HCT116 (cell line): ENCODE measurements at regions not wholly inside any gene's neighbourhood (a gene's known extent, or its start where the extent isn't known, plus 50 kb on each side); places are given as distances from the start of the nearest gene placed in this dataset.

ENCODE experiments used
- ATAC-seq: fragments of 200-7000 bp; cut with Tn5 transposase; 2 replicates; pipeline ENCODE4 v1.9.1; 2020; ENCODE audit warnings: mild to moderate bottlenecking, moderate library complexity
- BruUV-seq: library from RNA; stranded (reverse); fragments of 400-500 nt; replicated peaks from 2 replicates; lab custom pipeline; 2021; lab: Mats Ljungman, UMichigan
- CTCF ChIA-PET: fragments of 300-600 bp; sonication (Branson Sonifier 250); formaldehyde crosslinking; loops from one replicate; lab custom pipeline; 2021; ENCODE audit warnings: antibody characterized with exemption; lab: Charles Lee
- POLR2A ChIA-PET: fragments of 300-600, 350-600 bp; sonication (Branson Sonifier 250); formaldehyde crosslinking; loops from one replicate; lab custom pipeline; 2021; ENCODE audit warnings: antibody characterized with exemption; lab: Charles Lee
- RAD21 ChIA-PET, 2 experiments: fragments of 300-600 bp; sonication (Branson Sonifier 250); formaldehyde crosslinking; loops; one replicate each; lab custom pipeline; 2023; ENCODE audit warnings: low total read pairs in 2 of 2; ENCODE audit not compliant: uncharacterized antibody in 2 of 2, unreplicated experiment in 2 of 2, low non-redundant PET in 1 of 2; lab: Charles Lee
- DNase-seq: peaks from one replicate; pipeline ENCODE4 v3.0.0-alpha.2; 2010; ENCODE audit warnings: low read depth, low spot score
- H2AFZ ChIP-seq: fragments of 200-600 bp; shearing (Covaris generic), sonication (generic); 2 replicates; pipeline ENCODE4 v1.6.1; 2017; ENCODE audit warnings: low read depth, mixed run types, mixed read lengths, antibody characterized with exemption, low read length; ENCODE audit not compliant: poor library complexity, severe bottlenecking
- H3K27ac ChIP-seq: 2 replicates; pipeline ENCODE4 v1.5.1; 2012; ENCODE audit warnings: low read depth, low read length
- H3K27me3 ChIP-seq: fragments of 200-600 bp; sonication (generic); 2 replicates; pipeline ENCODE4 v1.6.1; 2016; ENCODE audit warnings: mixed run types, low read length, mixed read lengths; ENCODE audit not compliant: insufficient read depth
- H3K36me3 ChIP-seq, 2 experiments: fragments of 200-500 bp in 1 of 2; fragments of 200-600 bp in 1 of 2; sonication (Bioruptor generic) in 1 of 2; sonication (generic) in 1 of 2; 2 replicates each; pipeline versions ENCODE4 v1.5.1 to v1.6.1; 2014 to 2016; ENCODE audit warnings: low read length in 2 of 2, inconsistent platforms in 1 of 2, mixed read lengths in 1 of 2, mixed run types in 1 of 2; ENCODE audit not compliant: insufficient read depth in 2 of 2, control insufficient read depth in 1 of 2
- H3K4me1 ChIP-seq, 2 experiments: fragments of 200-600 bp in 1 of 2; sonication (generic) in 1 of 2; 2 replicates each; pipeline versions ENCODE4 v1.5.1 to v1.6.1; 2012 to 2017; ENCODE audit warnings: low read length in 2 of 2, inconsistent platforms in 1 of 2, mild to moderate bottlenecking in 1 of 2, mixed read lengths in 1 of 2, mixed run types in 1 of 2, moderate library complexity in 1 of 2; ENCODE audit not compliant: insufficient read depth in 2 of 2, control insufficient read depth in 1 of 2
- H3K4me2 ChIP-seq: fragments of 200-600 bp; sonication (generic); 2 replicates; pipeline ENCODE4 v1.6.1; 2017; ENCODE audit warnings: mixed run types, low read length, mixed read lengths
- H3K4me3 ChIP-seq, 2 experiments: fragments of 200-600 bp in 1 of 2; sonication (generic) in 1 of 2; replicated peaks in 1 of 2; 2 replicates each; pipeline ENCODE4 v1.5.1; 2011 to 2016; ENCODE audit warnings: low read length in 2 of 2, control low read depth in 1 of 2, low read depth in 1 of 2, mild to moderate bottlenecking in 1 of 2, mixed read lengths in 1 of 2, mixed run types in 1 of 2
- H3K79me2 ChIP-seq: fragments of 200-600 bp; sonication (generic); 2 replicates; pipeline ENCODE4 v1.6.1; 2017; ENCODE audit warnings: mild to moderate bottlenecking, mixed run types, low read length, moderate library complexity, mixed read lengths; ENCODE audit not compliant: insufficient read depth
- H3K9ac ChIP-seq: fragments of 200-600 bp; sonication (generic); 2 replicates; pipeline ENCODE4 v1.6.1; 2016; ENCODE audit warnings: low read length, mixed read lengths
- H3K9me2 ChIP-seq: fragments of 200-600 bp; sonication (generic), shearing (Covaris generic); 2 replicates; pipeline ENCODE4 v1.6.1; 2017; ENCODE audit warnings: mixed run types, mild to moderate bottlenecking, moderate library complexity; ENCODE audit not compliant: insufficient read depth
- H3K9me3 ChIP-seq, 2 experiments: fragments of 200-500 bp in 1 of 2; fragments of 200-600 bp in 1 of 2; sonication (Bioruptor generic) in 1 of 2; sonication (generic) in 1 of 2; 2 replicates each; pipeline ENCODE4 v1.6.1; 2014 to 2017; ENCODE audit warnings: low read length in 2 of 2, mixed read lengths in 2 of 2, inconsistent platforms in 1 of 2, low read depth in 1 of 2, mild to moderate bottlenecking in 1 of 2, mixed run types in 1 of 2, moderate library complexity in 1 of 2; ENCODE audit not compliant: control insufficient read depth in 1 of 2, insufficient read depth in 1 of 2
- H4K20me1 ChIP-seq: fragments of 200-600 bp; sonication (generic), shearing (Covaris generic); 2 replicates; pipeline ENCODE4 v1.6.1; 2017; ENCODE audit warnings: mixed run types, mild to moderate bottlenecking, moderate library complexity; ENCODE audit not compliant: insufficient read depth
- EGR1 ChIP-seq: IDR thresholded peaks from 2 replicates; pipeline ENCODE4 v1.6.1; 2012; ENCODE audit warnings: low read depth
- EZH2 ChIP-seq: fragments of 200-600 bp; sonication (generic); IDR thresholded peaks from 2 replicates; pipeline ENCODE4 v1.6.1; 2017; ENCODE audit warnings: antibody characterized with exemption, mixed run types
- JUND ChIP-seq: IDR thresholded peaks from 2 replicates; pipeline ENCODE4 v1.6.1; 2012
- POLR2AphosphoS5 ChIP-seq: IDR thresholded peaks from 2 replicates; pipeline ENCODE4 v1.6.1; 2011; ENCODE audit warnings: mild to moderate bottlenecking, low read depth, low read length, moderate library complexity
- YY1 ChIP-seq: IDR thresholded peaks from 2 replicates; pipeline ENCODE4 v1.6.1; 2011; ENCODE audit warnings: low read length, low read depth, moderate library complexity, mild to moderate bottlenecking; ENCODE audit not compliant: insufficient replicate concordance; ENCODE audit errors: extremely low read depth
- intact Hi-C: fragments of 100-400 bp; cut with micrococcal nuclease; formaldehyde crosslinking; loops from 2 replicates; pipeline ENCODE4 v1.10.0; 2022
- TF ChIP-seq, protein P1 (sequence below), 3 experiments: fragments of 200-600 bp in 1 of 3; sonication (generic) in 1 of 3; IDR thresholded peaks in 2 of 3; conservative IDR thresholded peaks in 1 of 3; 2 replicates each; pipeline ENCODE4 v1.5.1; 2012 to 2017; ENCODE audit warnings: low read depth in 2 of 3, low read length in 2 of 3, antibody characterized with exemption in 1 of 3, borderline replicate concordance in 1 of 3, control low read depth in 1 of 3, mild to moderate bottlenecking in 1 of 3, mixed read lengths in 1 of 3, mixed run types in 1 of 3, moderate library complexity in 1 of 3; ENCODE audit not compliant: insufficient read depth in 1 of 3

DNA sequence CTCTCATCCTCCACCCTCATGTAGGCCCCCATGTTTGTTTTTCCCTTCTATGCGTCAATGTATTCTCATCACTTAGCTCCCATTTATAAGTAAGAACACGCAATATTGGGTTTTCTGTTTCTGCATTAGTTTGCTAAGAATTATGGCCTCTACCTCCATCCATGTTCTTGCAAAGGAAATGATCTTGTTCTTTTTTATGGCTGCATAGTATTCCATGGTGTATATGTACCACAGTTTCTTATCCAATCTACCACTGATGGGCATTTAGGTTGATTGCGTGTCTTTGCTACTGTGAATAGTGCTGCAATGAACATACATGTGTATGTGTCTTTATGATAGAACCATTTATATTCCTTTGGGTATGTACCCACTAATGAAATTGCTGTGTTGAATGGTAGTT, 200.0 kb downstream of the ADGRG6 start:
- BruUV-seq: no TSS peak
- Histone ChIP-seq H3K36me3 (no peaks in the 10 kb centered on the region), H2AFZ (no peak overlapping the region), H3K4me1 (no peaks in the 10 kb centered on the region), H3K27me3 (no peaks in the 10 kb centered on the region), H4K20me1 (no peaks in the 10 kb centered on the region), H3K9me3 (peaks cover 0 to 4% of the 10 kb centered on the region in 2 experiments; a peak in 1 of 4 replicates), H3K9me2 (no peaks in the 10 kb centered on the region), H3K4me3 (no peak overlapping the region), H3K27ac (no peak overlapping the region), H3K4me2 (no peak overlapping the region), H3K9ac (no peak overlapping the region), H3K79me2 (no peaks in the 10 kb centered on the region)
- intact Hi-C loops: no loop called here
- ChIA-PET RAD21 (no interaction called here), CTCF (no interaction called here), POLR2A (no interaction called here)
- DNase-seq: no peak
- ATAC-seq: no peak
- TF ChIP-seq, protein P1, sequence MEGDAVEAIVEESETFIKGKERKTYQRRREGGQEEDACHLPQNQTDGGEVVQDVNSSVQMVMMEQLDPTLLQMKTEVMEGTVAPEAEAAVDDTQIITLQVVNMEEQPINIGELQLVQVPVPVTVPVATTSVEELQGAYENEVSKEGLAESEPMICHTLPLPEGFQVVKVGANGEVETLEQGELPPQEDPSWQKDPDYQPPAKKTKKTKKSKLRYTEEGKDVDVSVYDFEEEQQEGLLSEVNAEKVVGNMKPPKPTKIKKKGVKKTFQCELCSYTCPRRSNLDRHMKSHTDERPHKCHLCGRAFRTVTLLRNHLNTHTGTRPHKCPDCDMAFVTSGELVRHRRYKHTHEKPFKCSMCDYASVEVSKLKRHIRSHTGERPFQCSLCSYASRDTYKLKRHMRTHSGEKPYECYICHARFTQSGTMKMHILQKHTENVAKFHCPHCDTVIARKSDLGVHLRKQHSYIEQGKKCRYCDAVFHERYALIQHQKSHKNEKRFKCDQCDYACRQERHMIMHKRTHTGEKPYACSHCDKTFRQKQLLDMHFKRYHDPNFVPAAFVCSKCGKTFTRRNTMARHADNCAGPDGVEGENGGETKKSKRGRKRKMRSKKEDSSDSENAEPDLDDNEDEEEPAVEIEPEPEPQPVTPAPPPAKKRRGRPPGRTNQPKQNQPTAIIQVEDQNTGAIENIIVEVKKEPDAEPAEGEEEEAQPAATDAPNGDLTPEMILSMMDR (IDR thresholded peaks at IDR 0.05 in 2 of 3, conservative IDR thresholded peaks at IDR 0.05 in 1 of 3; ENCODE audit: borderline replicate concordance in 1 of 3, insufficient read depth in 1 of 3, low read depth in 2 of 3, low read length in 2 of 3): no peak
- TF ChIP-seq POLR2AphosphoS5: no peak
- no peak for TF ChIP-seq YY1

DNA sequence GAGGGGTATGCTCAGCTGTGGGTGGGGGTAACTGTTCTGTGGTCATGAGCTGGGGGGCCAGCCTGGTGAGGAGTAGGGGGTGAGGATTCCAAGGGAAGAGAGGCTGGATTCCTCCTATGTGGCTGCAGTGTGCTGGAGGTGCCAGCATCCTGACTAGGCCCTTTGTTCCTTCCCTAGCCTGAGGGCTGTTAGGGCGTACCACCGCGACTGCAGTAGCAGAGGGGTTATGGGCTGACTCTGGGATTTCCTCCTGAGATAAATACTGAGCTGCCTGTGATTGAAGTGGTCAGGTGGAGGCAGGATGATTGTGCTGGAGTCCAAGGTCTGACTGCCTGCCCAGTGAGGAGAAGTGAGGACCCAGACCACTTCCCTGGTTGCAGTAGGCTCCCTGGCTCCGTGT, 205.3 kb downstream of the ADGRG6 start:
- Histone ChIP-seq H3K27me3 (no peaks in the 10 kb centered on the region), H3K9ac (no peak overlapping the region), H2AFZ (no peak overlapping the region), H3K79me2 (no peaks in the 10 kb centered on the region), H3K27ac (no peak overlapping the region), H3K4me3 (no peak overlapping the region), H4K20me1 (no peaks in the 10 kb centered on the region), H3K36me3 (no peaks in the 10 kb centered on the region), H3K9me2 (no peaks in the 10 kb centered on the region), H3K9me3 (no peaks in the 10 kb centered on the region; a peak in 1 of 4 replicates), H3K4me1 (no peaks in the 10 kb centered on the region), H3K4me2 (no peak overlapping the region)
- DNase-seq: no peak
- no TSS peak for BruUV-seq
- ChIA-PET RAD21 (no interaction called here), CTCF (no interaction called here), POLR2A (interaction anchor here (0.7 kb wide), 1 partner anchor 10 kb away, joined by 3 read pairs; no protein-coding TSS in a partner anchor)
- intact Hi-C loops: no loop called here
- TF ChIP-seq JUND (no peak), EGR1 (no peak), EZH2 (no peak)
- TF ChIP-seq, protein P1 (IDR thresholded peaks at IDR 0.05 in 2 of 3, conservative IDR thresholded peaks at IDR 0.05 in 1 of 3; ENCODE audit: borderline replicate concordance in 1 of 3, insufficient read depth in 1 of 3, low read depth in 2 of 3, low read length in 2 of 3): no peak
- ATAC-seq: no peak
